Cardiac fibroblast (primary cell): ENCODE measurements at regions not wholly inside any gene's neighbourhood (a gene's known extent, or its start where the extent isn't known, plus 50 kb on each side); places are given as distances from the start of the nearest gene placed in this dataset.
A peak's percentile ranks its signal among the peaks of the same experiment; 100 is the strongest.

Experiments
- DNase-seq, 2 donors: peaks; one replicate each; pipeline versions ENCODE4 v3.0.0 to v3.0.0-alpha.2; 2010; ENCODE audit warnings: low read depth in 2 of 2
- H3K4me3 ChIP-seq, 2 donors: replicated peaks in 1 of 2; 1 replicate in 1 of 2; 2 replicates in 1 of 2; pipeline ENCODE4 v1.5.1; 2011; ENCODE audit warnings: low read depth in 2 of 2, low read length in 2 of 2, mild to moderate bottlenecking in 2 of 2, moderate library complexity in 1 of 2
- CTCF ChIP-seq: IDR thresholded peaks from one replicate; pipeline ENCODE4 v1.5.1; 2011; ENCODE audit warnings: low read depth, mild to moderate bottlenecking, low read length, inconsistent platforms

GRCh38 chr13:73598020-73598712, 536.0 kb downstream of the KLF12 start:
- no peak overlapping the region for H3K4me3 ChIP-seq
- peak; percentile 7 to 85 for DNase-seq
- no peak for TF ChIP-seq CTCF

DNA sequence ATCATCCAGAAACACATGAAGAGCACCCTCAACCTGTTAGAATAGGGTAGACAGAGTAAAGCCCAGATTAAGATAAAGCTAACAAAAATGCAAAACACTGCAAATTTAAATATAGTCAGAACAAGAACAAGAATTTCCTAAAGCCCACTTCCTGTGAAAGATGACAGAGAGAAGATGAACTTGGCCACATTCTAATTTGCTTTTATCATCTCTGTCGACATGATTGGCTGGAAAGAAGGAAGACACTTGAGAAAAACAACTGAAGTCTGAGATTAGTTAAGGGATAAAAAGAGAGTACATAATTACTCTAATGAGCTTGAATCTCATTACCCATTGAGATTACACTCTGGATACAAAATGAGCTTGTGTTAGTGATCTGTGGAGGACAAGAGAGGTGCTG, 537.6 kb downstream of the KLF5 start:
- no peak for DNase-seq
- H3K4me3 ChIP-seq, result no peak overlapping the region
- TF ChIP-seq CTCF, result no peak

DNA sequence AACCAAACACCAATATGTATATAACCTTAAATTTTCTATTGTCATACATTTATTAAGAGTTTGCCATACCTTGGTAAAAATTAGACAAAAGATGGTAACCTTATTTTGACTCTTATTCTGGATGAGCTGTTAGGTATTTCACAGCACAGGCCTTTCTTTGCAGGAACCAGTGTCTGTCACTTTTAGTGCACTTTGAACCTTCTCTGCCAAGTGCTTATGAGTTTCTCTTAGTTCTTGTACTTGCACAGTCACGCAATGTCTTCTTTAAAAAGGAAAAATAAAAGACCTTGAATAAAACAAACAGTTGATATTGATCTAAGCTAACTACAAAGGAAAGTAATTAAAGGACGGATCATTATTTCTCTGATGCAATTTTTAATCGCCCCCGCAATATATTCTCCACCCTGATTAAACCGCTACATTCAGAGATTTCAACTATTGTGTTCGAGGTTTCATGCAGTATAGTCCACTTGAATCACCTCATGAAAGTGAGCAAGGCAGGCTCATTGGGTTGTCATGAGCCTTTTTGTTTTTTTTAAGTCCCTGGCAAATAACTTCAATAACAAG, 534.5 kb downstream of the KLF5 start:
- no peak for TF ChIP-seq CTCF
- DNase-seq, result no peak
- no peak overlapping the region for H3K4me3 ChIP-seq

- no peak for TF ChIP-seq CTCF
- DNase-seq, result no peak
- H3K4me3 ChIP-seq, result no peak overlapping the region
Observed at GRCh38 chr13:73591861-73592260, 533.1 kb downstream of the KLF5 start.

DNA sequence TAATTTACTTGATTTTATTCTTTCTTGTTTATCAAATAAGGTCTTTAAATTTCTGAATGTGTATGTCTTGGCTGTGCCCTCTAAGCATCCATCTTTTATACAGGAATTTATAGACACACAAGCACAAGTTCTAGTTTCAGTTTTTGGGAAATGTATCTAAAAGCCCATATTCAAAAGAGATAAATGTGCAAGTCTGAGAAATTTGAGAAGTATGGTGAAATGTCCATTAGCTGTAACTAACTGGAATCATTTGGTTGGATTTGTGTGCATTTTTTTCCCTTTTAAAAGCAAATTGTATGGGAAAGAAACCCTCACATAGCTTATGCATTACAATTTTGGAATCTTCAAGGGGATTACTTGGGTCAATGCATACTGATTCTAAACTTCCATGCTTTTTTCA, 532.0 kb downstream of the KLF5 start:
- no peak overlapping the region for H3K4me3 ChIP-seq
- TF ChIP-seq CTCF, result no peak
- no peak for DNase-seq

- H3K4me3 ChIP-seq, result no peak overlapping the region
- no peak for DNase-seq
- no peak for TF ChIP-seq CTCF
Observed at GRCh38 chr13:73585236-73585635, 526.4 kb downstream of the KLF5 start.

DNA sequence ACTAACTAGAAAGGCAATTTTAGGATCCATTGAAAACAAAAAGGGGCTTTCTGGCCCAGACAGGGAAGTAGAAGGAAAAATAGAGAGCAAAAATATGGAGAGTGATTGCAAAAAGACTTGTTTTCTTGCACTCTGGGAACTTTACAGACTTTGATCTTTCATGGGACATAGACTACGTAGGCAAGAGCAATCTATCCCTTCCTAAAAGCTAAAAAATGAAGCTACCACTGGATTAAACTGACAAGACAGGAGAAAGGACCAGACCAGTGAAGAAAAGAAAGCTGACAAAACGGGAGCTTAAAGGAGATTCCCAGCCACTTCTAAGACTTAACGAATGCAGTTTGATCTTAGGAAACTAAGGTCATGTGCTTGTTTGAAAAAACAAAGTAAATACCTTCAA, 524.5 kb downstream of the KLF5 start:
- DNase-seq, result no peak
- TF ChIP-seq CTCF, result no peak

More for the DNA sequence above, 524.5 kb downstream of the KLF5 start:
- H3K4me3 ChIP-seq, result no peak overlapping the region
